Uterus (tissue), 3 donors: ENCODE measurements at regions not wholly inside any gene's neighbourhood (a gene's known extent, or its start where the extent isn't known, plus 50 kb on each side); places are given as distances from the start of the nearest gene placed in this dataset.

Source experiments
- DNase-seq, 2 donors: peaks; one replicate each; pipeline ENCODE4 v3.0.0-alpha.2; 2019 to 2020
- H3K27ac ChIP-seq, 2 donors: fragments of 200-600 bp; sonication (generic); 1 replicate in 1 of 2; 2 replicates in 1 of 2; pipeline ENCODE4 v1.5.1; 2016 to 2018
- H3K27me3 ChIP-seq, 2 donors: fragments of 200-600 bp; sonication (generic); one replicate each; pipeline ENCODE4 v1.5.1; 2018 to 2019; ENCODE audit warnings: control low read depth in 1 of 2
- H3K36me3 ChIP-seq, 2 donors: fragments of 200-600 bp; sonication (generic); one replicate each; pipeline ENCODE4 v1.5.1; 2019; ENCODE audit warnings: control low read depth in 1 of 2
- H3K4me1 ChIP-seq, 2 donors: fragments of 200-600 bp; sonication (generic); one replicate each; pipeline ENCODE4 v1.5.1; 2018 to 2019; ENCODE audit warnings: control low read depth in 1 of 2
- H3K4me3 ChIP-seq, 2 donors: fragments of 200-600 bp; sonication (generic); 1 replicate in 1 of 2; 2 replicates in 1 of 2; pipeline ENCODE4 v1.5.1; 2018 to 2019; ENCODE audit warnings: mild to moderate bottlenecking in 1 of 2
- H3K9me3 ChIP-seq, 2 donors: fragments of 200-600 bp; sonication (generic); one replicate each; pipeline ENCODE4 v1.5.1; 2019; ENCODE audit warnings: control low read depth in 1 of 2
- POLR2A ChIP-seq, 2 donors: fragments of 450-650 bp; IDR thresholded peaks; one replicate each; pipeline ENCODE4 v1.6.1; 2016; ENCODE audit warnings: antibody characterized with exemption in 2 of 2, mild to moderate bottlenecking in 1 of 2, moderate library complexity in 1 of 2
- intact Hi-C: fragments of 100-400 bp; cut with DNase I; formaldehyde crosslinking; loops from one replicate; pipeline ENCODE4 v1.15.1; 2023; ENCODE audit warnings: low total_unique reads
- TF ChIP-seq, protein P1 (sequence below), 4 experiments: fragments of 200-600 bp in 2 of 4; fragments of 450-650 bp in 2 of 4; sonication (generic) in 2 of 4; IDR thresholded peaks; one replicate each; pipeline ENCODE4 v1.5.1; 2016 to 2019; ENCODE audit warnings: antibody characterized with exemption in 4 of 4, mild to moderate bottlenecking in 2 of 4, moderate library complexity in 1 of 4
- donor health status: DM: yes; HTN: yes; CAD: no.

DNA sequence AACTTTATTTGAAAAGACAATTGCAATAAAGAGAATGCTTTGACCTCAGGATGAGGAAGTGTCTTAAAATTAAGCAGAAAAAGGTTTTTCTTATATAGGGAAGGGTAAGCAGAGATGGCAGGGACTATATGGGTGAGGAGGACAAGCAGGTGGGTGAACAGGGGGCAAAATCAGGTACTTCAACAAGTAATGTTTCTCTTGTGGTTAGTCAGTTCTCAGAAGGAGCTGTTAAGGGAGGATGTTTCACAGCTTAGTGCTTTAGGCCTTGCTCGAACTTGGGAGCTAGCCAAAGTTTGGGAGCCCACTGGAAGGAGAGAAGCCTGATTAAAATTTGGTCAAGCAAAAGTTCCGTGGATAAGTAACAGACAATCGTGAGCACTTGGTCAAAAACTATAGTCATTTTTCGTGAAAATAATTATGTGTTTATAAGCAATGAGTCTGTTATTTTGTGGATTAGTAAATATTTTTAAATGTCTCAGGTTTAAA is 364.2 kb upstream of the TMPO start:
- no peak for TF ChIP-seq POLR2A (IDR thresholded peaks at IDR 0.05)
- TF ChIP-seq, protein P1, sequence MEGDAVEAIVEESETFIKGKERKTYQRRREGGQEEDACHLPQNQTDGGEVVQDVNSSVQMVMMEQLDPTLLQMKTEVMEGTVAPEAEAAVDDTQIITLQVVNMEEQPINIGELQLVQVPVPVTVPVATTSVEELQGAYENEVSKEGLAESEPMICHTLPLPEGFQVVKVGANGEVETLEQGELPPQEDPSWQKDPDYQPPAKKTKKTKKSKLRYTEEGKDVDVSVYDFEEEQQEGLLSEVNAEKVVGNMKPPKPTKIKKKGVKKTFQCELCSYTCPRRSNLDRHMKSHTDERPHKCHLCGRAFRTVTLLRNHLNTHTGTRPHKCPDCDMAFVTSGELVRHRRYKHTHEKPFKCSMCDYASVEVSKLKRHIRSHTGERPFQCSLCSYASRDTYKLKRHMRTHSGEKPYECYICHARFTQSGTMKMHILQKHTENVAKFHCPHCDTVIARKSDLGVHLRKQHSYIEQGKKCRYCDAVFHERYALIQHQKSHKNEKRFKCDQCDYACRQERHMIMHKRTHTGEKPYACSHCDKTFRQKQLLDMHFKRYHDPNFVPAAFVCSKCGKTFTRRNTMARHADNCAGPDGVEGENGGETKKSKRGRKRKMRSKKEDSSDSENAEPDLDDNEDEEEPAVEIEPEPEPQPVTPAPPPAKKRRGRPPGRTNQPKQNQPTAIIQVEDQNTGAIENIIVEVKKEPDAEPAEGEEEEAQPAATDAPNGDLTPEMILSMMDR (IDR thresholded peaks at IDR 0.05): no peak
- Histone ChIP-seq H3K9me3 (no peaks in the 10 kb centered on the region), H3K4me3 (no peak overlapping the region), H3K4me1 (no peaks in the 10 kb centered on the region), H3K27me3 (no peaks in the 10 kb centered on the region), H3K36me3 (no peaks in the 10 kb centered on the region), H3K27ac (no peak overlapping the region)
- intact Hi-C loops: no loop called here
- no peak for DNase-seq

DNA sequence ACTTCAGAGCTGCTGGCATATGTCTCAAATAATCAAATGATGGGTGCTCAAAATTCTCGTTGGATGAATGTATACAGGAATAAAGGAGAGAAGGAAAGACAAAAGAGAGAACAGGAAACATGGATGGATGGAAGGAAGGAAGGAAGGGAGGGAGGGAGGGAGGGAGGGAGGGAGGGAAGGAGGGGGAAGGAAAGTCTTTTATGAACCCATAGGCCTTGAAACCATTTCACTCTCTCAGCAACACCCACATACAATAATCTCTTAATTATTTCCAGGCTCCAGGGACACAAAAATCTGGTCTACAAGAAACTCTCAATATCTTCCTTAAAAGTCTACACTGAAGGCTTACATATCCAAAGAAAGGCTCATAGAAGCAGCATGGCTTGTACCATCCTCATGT is 363.4 kb upstream of the TMPO start:
- H3K27me3 ChIP-seq: no peaks in the 10 kb centered on the region
- intact Hi-C loops: no loop called here

GRCh38 chr12:98154850-98155249 is 360.5 kb upstream of the TMPO start:
- no peaks in the 10 kb centered on the region for H3K27me3 ChIP-seq
- intact Hi-C loops: no loop called here
- TF ChIP-seq, protein P1 (IDR thresholded peaks at IDR 0.05): no peak
- no peak for TF ChIP-seq POLR2A (IDR thresholded peaks at IDR 0.05)
- no peak for DNase-seq
- no peak overlapping the region for H3K4me3 ChIP-seq
- no peaks in the 10 kb centered on the region for H3K4me1 ChIP-seq
- no peaks in the 10 kb centered on the region for H3K9me3 ChIP-seq
- H3K27ac ChIP-seq: no peak overlapping the region
- no peaks in the 10 kb centered on the region for H3K36me3 ChIP-seq

More for the DNA sequence above, 363.4 kb upstream of the TMPO start:
- TF ChIP-seq, protein P1 (IDR thresholded peaks at IDR 0.05): no peak
- no peak for TF ChIP-seq POLR2A (IDR thresholded peaks at IDR 0.05)
- no peaks in the 10 kb centered on the region for H3K9me3 ChIP-seq
- H3K4me3 ChIP-seq: no peak overlapping the region
- no peak for DNase-seq
- no peaks in the 10 kb centered on the region for H3K4me1 ChIP-seq
- no peaks in the 10 kb centered on the region for H3K36me3 ChIP-seq
- H3K27ac ChIP-seq: no peak overlapping the region

GRCh38 chr12:98156697-98157096 is 358.7 kb upstream of the TMPO start:
- no peak for DNase-seq
- H3K4me1 ChIP-seq: no peaks in the 10 kb centered on the region
- H3K27me3 ChIP-seq: no peaks in the 10 kb centered on the region
- no peak overlapping the region for H3K4me3 ChIP-seq
- intact Hi-C loops: no loop called here
- TF ChIP-seq, protein P1 (IDR thresholded peaks at IDR 0.05): no peak
- TF ChIP-seq POLR2A (IDR thresholded peaks at IDR 0.05): no peak
- H3K27ac ChIP-seq: no peak overlapping the region
- H3K9me3 ChIP-seq: no peaks in the 10 kb centered on the region
- H3K36me3 ChIP-seq: no peaks in the 10 kb centered on the region

GRCh38 chr12:98162906-98163678 is 352.3 kb upstream of the TMPO start:
- Histone ChIP-seq H3K27ac (no peak overlapping the region), H3K9me3 (no peaks in the 10 kb centered on the region), H3K4me3 (no peak overlapping the region), H3K36me3 (no peaks in the 10 kb centered on the region), H3K4me1 (no peaks in the 10 kb centered on the region), H3K27me3 (no peaks in the 10 kb centered on the region)
- intact Hi-C loops: no loop called here
- TF ChIP-seq POLR2A (IDR thresholded peaks at IDR 0.05): no peak
- TF ChIP-seq, protein P1 (IDR thresholded peaks at IDR 0.05): no peak
- DNase-seq: no peak
